HFF-Myc (cell line): ENCODE measurements at regions not wholly inside any gene's neighbourhood (a gene's known extent, or its start where the extent isn't known, plus 50 kb on each side); places are given as distances from the start of the nearest gene placed in this dataset.
A peak's percentile ranks its signal among the peaks of the same experiment; 100 is the strongest.

ENCODE experiments used
- DNase-seq: peaks from one replicate; pipeline ENCODE4 v3.0.0-alpha.2; 2011; ENCODE audit warnings: low read depth; ENCODE audit errors: extremely low read depth
- H3K4me3 ChIP-seq: replicated peaks from 2 replicates; pipeline ENCODE4 v1.5.1; 2011; ENCODE audit warnings: low read depth, mild to moderate bottlenecking, control low read depth, low read length
- TF ChIP-seq, protein P1 (sequence below): IDR thresholded peaks from 2 replicates; pipeline ENCODE4 v1.5.1; 2012; ENCODE audit warnings: mild to moderate bottlenecking, low read depth, low read length, control low read depth; ENCODE audit errors: missing control alignments

DNA sequence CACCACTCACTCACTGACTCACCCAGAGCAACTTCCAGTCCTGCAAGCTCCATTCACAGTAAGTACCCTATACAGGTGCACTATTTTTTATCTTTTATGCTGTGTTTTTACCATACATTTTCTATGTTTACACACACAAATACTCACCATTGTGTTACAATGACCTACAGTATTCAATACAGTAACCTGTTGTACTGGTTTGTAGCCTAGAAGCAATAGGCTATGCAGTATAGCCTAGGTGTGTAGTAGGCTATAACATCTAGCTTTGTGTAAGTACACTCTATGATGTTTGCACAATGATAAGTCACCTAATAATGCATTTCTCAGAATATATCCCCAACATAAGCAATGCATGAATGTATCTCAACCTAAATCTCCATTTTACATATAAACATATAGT, 541.1 kb downstream of the NR2F1-AS1 start:
- TF ChIP-seq, protein P1, sequence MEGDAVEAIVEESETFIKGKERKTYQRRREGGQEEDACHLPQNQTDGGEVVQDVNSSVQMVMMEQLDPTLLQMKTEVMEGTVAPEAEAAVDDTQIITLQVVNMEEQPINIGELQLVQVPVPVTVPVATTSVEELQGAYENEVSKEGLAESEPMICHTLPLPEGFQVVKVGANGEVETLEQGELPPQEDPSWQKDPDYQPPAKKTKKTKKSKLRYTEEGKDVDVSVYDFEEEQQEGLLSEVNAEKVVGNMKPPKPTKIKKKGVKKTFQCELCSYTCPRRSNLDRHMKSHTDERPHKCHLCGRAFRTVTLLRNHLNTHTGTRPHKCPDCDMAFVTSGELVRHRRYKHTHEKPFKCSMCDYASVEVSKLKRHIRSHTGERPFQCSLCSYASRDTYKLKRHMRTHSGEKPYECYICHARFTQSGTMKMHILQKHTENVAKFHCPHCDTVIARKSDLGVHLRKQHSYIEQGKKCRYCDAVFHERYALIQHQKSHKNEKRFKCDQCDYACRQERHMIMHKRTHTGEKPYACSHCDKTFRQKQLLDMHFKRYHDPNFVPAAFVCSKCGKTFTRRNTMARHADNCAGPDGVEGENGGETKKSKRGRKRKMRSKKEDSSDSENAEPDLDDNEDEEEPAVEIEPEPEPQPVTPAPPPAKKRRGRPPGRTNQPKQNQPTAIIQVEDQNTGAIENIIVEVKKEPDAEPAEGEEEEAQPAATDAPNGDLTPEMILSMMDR: no peak
- no peak overlapping the region for H3K4me3 ChIP-seq
- no peak for DNase-seq

DNA sequence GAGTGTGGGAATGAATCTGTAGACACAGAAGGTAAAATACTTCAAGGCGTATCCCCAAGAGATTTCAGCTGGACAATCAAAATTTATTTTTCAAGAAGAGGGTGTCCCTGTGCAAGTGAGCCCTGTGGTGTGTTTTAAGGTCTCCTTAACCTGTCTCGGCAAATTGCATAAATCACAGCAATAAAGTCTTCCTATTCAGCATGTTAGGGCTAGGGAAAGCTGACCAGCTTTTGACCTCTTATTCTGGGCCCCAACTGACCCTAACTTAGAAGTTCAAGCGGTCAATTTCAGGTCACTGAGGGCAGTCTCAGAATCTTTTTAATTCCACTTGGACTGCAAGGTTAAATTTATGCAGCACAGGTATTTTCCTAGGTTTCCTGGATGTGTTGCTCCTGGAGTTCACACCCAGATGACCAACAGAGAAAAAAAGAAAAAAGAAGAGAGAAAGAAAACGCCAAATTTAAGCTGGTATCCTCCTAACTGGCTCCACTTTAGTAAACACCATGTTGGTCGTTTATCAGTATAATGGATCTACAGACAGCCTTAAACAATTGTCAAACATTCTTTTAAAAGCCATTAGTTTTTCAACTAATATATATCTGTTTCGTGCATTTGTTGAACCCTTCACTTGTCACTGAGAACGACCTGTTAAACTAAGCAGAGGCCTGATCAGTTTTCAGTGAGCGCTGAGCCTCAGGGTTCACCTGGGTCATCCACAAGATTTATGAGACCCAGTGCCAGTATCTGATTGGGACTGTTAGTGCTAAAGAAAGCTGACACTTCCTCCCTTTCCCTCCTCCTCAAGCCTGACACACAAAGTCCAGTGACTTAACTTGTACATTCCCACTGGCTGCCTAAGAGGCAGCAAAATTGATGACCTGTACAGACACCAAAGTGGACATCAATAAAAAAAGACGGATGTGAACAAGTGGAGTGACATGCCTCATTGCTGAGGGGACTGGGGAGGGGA, 546.1 kb downstream of the NR2F1-AS1 start:
- no peak for DNase-seq
- H3K4me3 ChIP-seq: no peak overlapping the region
- TF ChIP-seq, protein P1: no peak

DNA sequence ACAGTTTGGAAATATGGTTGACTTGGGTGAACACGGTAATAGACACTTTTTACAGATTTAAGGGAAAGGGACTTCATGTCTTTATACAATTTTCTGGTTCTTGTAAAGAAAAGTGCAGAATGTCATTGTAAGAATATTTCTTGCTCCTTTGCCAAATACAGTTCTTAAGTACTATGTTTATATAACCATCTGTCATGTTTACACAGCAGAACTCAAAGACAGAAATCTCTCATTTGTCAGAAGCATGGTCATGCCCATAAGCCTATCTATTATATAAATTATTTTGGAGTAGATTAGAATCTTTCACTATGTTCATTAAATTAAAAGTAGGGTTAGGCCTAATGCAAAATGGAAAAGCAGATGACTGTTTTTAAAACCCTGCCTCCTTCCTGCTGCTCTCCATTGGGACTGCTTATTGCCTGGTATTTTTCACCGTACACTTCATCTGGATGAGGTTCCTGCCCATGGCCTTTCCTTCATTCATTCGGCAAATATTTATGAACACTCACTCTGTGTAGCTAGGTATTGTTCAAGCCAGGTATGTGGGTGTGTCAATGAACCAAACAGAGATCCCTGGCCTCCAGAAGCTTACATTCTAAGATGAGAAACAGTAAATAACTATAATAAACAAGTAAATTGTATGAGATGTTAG, 558.1 kb downstream of the NR2F1-AS1 start:
- H3K4me3 ChIP-seq: no peak overlapping the region
- TF ChIP-seq, protein P1: no peak
- DNase-seq: no peak

DNA sequence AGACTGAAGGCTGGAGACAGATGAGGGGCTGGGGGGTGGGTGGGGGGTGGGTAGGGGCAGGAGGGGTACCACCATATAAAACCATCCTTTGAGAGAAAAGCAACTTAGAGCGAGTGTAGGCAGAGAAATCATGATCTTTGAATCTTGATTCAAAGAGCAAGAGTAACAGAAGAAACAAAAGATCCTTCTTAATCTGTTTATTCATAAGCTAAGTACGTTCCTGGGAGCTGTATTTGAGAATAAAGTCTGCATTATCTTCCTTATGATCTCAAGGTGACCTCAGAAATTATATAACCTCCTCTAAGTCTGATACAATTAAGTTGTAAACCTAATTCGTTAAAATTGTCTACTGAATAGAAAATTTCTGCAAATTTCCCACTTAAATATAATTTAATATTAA, 558.8 kb downstream of the NR2F1-AS1 start:
- no peak for DNase-seq
- no peak overlapping the region for H3K4me3 ChIP-seq
- TF ChIP-seq, protein P1: no peak

DNA sequence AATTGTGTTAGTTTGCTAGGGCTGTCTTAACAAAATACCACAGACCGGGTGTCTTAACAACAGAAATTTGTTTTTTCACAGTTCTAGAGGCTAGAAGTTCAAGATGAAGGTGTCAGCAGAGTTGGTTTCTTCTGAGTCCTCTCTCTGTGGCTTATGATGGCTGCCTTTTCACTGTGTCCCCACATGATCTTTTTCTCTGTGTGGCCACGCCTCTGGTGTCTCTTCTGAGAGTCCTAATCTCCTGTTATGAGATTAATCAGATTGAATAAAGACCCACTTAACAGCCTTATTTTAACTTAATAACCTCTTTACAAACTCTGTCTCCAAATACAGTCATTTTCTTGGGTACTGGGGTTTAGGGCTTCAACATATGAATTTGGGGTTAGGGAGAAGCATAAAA, 561.1 kb downstream of the NR2F1-AS1 start:
- TF ChIP-seq, protein P1: no peak
- no peak overlapping the region for H3K4me3 ChIP-seq
- no peak for DNase-seq

DNA sequence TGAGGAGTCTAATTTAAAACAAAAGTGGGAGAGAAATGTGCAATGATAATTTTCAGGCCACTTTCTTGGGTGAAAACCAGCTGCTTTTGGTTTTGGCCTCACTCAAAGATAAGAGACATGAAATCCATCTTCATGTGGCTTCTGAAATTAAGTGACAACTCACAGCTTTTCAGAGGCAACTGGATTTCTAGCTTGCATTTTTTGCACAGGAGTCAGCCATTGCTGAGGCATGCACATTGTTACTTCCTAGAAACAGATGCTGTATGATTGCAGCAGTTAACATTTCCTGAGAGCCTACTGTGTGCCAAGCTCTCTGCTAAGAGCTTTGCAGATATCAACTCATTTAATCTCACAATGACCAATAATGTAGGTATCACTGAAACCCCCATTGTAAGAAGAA, 562.6 kb downstream of the NR2F1-AS1 start:
- H3K4me3 ChIP-seq: no peak overlapping the region
- TF ChIP-seq, protein P1: no peak
- peak; percentile 2 for DNase-seq
